ENCODE measurements at regions not wholly inside any gene's neighbourhood (a gene's known extent, or its start where the extent isn't known, plus 50 kb on each side); places are given as distances from the start of the nearest gene placed in this dataset.
"Not testable (repeated sequence)": the region's sequence is repeated elsewhere in the genome, so short reads cannot be mapped to it uniquely, and the experiment has no call there.

DNA sequence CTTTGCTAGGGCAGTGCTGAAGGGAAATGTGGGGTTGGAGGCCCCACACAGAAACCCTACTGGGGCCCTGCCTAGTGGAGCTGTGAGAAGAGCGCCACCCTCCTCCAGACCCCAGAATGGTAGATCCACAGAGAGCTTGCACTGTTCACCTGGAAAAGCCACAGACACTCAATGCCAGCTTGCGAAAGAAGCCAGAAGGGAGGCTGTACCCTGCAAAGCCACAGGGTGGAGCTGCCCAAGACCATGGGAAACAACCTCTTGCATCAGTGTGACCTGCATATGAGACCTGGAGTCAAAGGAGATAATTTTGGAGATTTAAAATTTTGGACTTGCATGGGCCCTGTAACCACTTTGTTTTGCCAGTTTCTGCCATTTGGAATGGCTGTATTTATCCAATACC lies 615.4 kb upstream of the MIR17HG start:
- TF ChIP-seq, protein P1, sequence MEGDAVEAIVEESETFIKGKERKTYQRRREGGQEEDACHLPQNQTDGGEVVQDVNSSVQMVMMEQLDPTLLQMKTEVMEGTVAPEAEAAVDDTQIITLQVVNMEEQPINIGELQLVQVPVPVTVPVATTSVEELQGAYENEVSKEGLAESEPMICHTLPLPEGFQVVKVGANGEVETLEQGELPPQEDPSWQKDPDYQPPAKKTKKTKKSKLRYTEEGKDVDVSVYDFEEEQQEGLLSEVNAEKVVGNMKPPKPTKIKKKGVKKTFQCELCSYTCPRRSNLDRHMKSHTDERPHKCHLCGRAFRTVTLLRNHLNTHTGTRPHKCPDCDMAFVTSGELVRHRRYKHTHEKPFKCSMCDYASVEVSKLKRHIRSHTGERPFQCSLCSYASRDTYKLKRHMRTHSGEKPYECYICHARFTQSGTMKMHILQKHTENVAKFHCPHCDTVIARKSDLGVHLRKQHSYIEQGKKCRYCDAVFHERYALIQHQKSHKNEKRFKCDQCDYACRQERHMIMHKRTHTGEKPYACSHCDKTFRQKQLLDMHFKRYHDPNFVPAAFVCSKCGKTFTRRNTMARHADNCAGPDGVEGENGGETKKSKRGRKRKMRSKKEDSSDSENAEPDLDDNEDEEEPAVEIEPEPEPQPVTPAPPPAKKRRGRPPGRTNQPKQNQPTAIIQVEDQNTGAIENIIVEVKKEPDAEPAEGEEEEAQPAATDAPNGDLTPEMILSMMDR (IDR thresholded peaks at IDR 0.05) = no peak

DNA sequence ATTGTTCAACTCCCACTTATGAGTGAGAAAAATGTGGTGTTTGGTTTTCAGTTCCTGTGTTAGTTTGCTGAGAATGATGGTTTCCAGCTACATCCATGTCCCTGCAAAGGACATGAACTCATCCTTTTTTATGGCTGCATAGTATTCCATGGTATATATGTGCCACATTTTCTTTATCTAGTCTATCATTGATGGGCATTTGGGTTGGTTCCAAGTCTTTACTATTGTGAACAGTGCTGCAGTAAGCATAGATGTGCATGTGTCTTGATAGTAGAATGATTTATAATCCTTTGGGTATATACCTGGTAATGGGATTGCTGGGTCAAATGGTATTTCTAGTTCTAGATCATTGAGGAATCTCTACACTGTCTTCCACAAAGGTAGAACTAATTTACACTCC lies 613.0 kb upstream of the MIR17HG start:
- DNase-seq (ENCODE audit: low spot score); H3K27me3 ChIP-seq; H3K4me3 ChIP-seq; H3K27ac ChIP-seq; H3K36me3 ChIP-seq; H3K4me1 ChIP-seq: not testable (repeated sequence)
- peaks cover 0 to 12% of the 10 kb centered on the region in 2 donors for H3K9me3 ChIP-seq

More for the DNA sequence above, 615.4 kb upstream of the MIR17HG start:
- H3K4me1 ChIP-seq = no peaks in the 10 kb centered on the region
- H3K9me3 ChIP-seq = peaks cover 0 to 9% of the 10 kb centered on the region in 2 donors
- H3K4me3 ChIP-seq = no peak overlapping the region
- H3K27me3 ChIP-seq = no peaks in the 10 kb centered on the region
- no peak overlapping the region for H3K27ac ChIP-seq
- no peaks in the 10 kb centered on the region for H3K36me3 ChIP-seq
- no peak for DNase-seq (ENCODE audit: low spot score)

DNA sequence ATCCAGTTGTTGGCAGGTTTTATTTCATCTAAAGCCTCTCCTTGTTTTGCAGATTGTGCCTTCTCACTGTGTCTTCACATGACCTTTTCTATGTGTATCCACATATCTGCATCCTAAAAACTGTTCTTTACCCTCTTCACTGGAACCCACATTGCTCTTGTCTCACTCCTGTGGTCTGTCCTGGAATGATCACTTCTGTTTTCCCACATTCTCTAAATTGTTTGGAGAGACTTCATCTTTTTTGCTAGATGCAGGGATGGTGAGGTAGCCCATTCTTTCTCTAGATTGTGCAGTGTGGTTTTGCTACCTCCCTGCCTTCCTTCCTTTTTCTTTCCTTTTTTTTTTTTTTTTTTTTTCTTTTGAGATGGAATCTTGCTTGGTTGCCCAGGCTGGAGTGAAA lies 608.6 kb upstream of the MIR17HG start:
- Histone ChIP-seq H3K4me1 (no peaks in the 10 kb centered on the region), H3K36me3 (no peaks in the 10 kb centered on the region), H3K27me3 (no peaks in the 10 kb centered on the region), H3K27ac (no peak overlapping the region), H3K9me3 (peaks cover 0 to 12% of the 10 kb centered on the region in 2 donors), H3K4me3 (no peak overlapping the region)
- TF ChIP-seq, protein P1 (IDR thresholded peaks at IDR 0.05) = no peak
- DNase-seq (ENCODE audit: low spot score) = no peak

- no peaks in the 10 kb centered on the region for H3K27me3 ChIP-seq
- TF ChIP-seq, protein P1 (IDR thresholded peaks at IDR 0.05) = no peak
- H3K9me3 ChIP-seq = peaks cover 0 to 12% of the 10 kb centered on the region in 2 donors
Observed at GRCh38 chr13:90740099-90740498, 607.4 kb upstream of the MIR17HG start.

DNA sequence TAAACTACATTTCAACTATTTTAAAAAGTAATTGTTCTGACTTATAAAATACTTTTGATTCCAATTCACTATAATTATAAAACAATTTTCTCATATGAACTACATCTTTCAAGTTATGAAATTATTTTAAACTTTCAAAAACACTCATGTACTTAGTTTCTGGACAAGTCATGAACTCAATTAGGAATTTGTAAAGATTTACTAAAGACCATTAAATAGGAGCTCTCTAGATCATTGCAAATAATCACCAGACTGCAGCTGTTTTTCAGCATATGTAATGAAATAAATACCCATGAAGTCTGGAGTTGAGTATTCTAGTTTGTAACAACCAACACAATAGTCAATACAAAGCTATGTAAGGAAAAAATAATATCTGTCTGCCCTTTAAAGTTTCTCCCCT lies 605.1 kb upstream of the MIR17HG start:
- TF ChIP-seq, protein P1 (IDR thresholded peaks at IDR 0.05) = no peak
- no peak for DNase-seq (ENCODE audit: low spot score)
- Histone ChIP-seq H3K4me1 (no peaks in the 10 kb centered on the region), H3K27ac (no peak overlapping the region), H3K36me3 (no peaks in the 10 kb centered on the region), H3K9me3 (peaks cover 0 to under 1% of the 10 kb centered on the region in 2 donors), H3K4me3 (no peak overlapping the region), H3K27me3 (no peaks in the 10 kb centered on the region)

More at GRCh38 chr13:90740099-90740498, 607.4 kb upstream of the MIR17HG start:
- no peaks in the 10 kb centered on the region for H3K4me1 ChIP-seq
- H3K36me3 ChIP-seq = no peaks in the 10 kb centered on the region
- no peak for DNase-seq (ENCODE audit: low spot score)
- H3K4me3 ChIP-seq = no peak overlapping the region
- H3K27ac ChIP-seq = no peak overlapping the region

DNA sequence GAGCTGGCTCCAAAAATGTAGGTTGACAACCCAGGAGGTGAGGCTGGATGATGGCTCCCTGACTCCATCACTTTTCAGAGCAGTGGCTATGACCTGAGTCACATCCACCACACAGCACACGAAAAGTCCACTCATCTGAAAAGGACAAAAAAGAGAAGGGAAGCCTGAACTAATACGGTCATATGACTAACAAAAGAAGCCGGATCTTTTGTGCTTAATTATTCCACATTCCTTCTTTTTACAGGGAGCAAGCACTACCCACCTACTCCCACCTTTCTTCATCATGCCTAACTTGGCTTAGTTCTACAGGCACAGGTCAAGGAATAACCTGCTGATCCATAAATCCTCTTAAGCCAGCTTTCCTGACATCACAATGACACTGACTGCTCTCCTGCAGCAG lies 601.3 kb upstream of the MIR17HG start:
- Histone ChIP-seq H3K4me1 (no peaks in the 10 kb centered on the region), H3K27ac (no peak overlapping the region), H3K27me3 (no peaks in the 10 kb centered on the region), H3K9me3 (no peaks in the 10 kb centered on the region), H3K36me3 (no peaks in the 10 kb centered on the region), H3K4me3 (no peak overlapping the region)
- DNase-seq (ENCODE audit: low spot score) = no peak
- TF ChIP-seq, protein P1 (IDR thresholded peaks at IDR 0.05) = no peak

All from right atrium auricular region (tissue), 2 donors.